ENCODE measurements at regions not wholly inside any gene's neighbourhood (a gene's known extent, or its start where the extent isn't known, plus 50 kb on each side); places are given as distances from the start of the nearest gene placed in this dataset.
"Not testable (repeated sequence)": the region's sequence is repeated elsewhere in the genome, so short reads cannot be mapped to it uniquely, and the experiment has no call there.

DNA sequence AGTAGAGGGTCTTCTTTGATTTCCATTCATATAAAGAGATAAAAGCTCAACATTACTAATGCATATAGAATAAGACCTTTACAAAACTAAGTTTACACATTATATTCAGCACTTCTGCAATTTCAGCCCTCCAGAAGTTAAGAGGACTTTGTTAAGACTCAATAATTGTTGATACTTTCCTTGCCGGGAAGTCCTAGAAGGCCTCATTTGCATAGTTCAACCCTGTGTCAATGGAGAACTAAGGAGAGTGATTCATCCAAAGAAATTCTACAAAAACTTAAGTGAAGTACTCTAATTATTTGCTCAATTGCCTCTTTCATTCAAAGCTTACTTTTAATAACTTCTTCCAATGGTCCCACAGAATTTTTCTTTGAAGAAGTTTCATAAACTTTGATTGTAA lies 1060.3 kb upstream of the CELF2 start:
- H3K27ac ChIP-seq (ENCODE audit: poor library complexity, severe bottlenecking): no peak overlapping the region
- H3K4me3 ChIP-seq (ENCODE audit: severe bottlenecking): no peak overlapping the region
- H3K27me3 ChIP-seq (ENCODE audit: insufficient read depth, poor library complexity, severe bottlenecking): no peaks in the 10 kb centered on the region
- ATAC-seq (ENCODE audit: low read depth) (no peak), DNase-seq (ENCODE audit: low spot score) (no peak)
- no peaks in the 10 kb centered on the region for H3K36me3 ChIP-seq (ENCODE audit: low read depth)
- H3K9me3 ChIP-seq (ENCODE audit: severe bottlenecking): no peaks in the 10 kb centered on the region
- TF ChIP-seq, protein P1, sequence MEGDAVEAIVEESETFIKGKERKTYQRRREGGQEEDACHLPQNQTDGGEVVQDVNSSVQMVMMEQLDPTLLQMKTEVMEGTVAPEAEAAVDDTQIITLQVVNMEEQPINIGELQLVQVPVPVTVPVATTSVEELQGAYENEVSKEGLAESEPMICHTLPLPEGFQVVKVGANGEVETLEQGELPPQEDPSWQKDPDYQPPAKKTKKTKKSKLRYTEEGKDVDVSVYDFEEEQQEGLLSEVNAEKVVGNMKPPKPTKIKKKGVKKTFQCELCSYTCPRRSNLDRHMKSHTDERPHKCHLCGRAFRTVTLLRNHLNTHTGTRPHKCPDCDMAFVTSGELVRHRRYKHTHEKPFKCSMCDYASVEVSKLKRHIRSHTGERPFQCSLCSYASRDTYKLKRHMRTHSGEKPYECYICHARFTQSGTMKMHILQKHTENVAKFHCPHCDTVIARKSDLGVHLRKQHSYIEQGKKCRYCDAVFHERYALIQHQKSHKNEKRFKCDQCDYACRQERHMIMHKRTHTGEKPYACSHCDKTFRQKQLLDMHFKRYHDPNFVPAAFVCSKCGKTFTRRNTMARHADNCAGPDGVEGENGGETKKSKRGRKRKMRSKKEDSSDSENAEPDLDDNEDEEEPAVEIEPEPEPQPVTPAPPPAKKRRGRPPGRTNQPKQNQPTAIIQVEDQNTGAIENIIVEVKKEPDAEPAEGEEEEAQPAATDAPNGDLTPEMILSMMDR (IDR thresholded peaks at IDR 0.05; ENCODE audit: poor library complexity, severe bottlenecking): no peak
- H3K4me1 ChIP-seq (ENCODE audit: insufficient read depth, poor library complexity, severe bottlenecking): no peaks in the 10 kb centered on the region

DNA sequence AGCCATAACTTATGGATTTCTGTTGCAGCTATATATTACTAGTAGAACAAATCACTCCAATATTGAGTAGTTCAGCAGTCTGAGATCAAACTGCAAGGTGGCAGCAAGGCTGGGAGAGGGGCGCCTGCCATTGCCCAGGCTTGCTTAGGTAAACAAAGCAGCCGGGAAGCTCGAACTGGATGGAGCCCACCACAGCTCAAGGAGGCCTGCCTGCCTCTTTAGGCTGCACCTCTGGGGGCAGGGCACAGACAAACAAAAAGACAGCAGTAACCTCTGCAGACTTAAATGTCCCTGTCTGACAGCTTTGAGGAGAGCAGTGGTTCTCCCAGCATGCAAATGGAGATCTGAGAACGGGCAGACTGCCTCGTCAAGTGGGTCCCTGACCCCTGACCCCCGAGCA lies 1059.8 kb upstream of the CELF2 start:
- not testable (repeated sequence) for H3K9me3 ChIP-seq (ENCODE audit: severe bottlenecking); H3K4me1 ChIP-seq (ENCODE audit: insufficient read depth, poor library complexity, severe bottlenecking); ATAC-seq (ENCODE audit: low read depth); H3K27ac ChIP-seq (ENCODE audit: poor library complexity, severe bottlenecking); H3K36me3 ChIP-seq (ENCODE audit: low read depth); DNase-seq (ENCODE audit: low spot score); H3K27me3 ChIP-seq (ENCODE audit: insufficient read depth, poor library complexity, severe bottlenecking); H3K4me3 ChIP-seq (ENCODE audit: severe bottlenecking)

DNA sequence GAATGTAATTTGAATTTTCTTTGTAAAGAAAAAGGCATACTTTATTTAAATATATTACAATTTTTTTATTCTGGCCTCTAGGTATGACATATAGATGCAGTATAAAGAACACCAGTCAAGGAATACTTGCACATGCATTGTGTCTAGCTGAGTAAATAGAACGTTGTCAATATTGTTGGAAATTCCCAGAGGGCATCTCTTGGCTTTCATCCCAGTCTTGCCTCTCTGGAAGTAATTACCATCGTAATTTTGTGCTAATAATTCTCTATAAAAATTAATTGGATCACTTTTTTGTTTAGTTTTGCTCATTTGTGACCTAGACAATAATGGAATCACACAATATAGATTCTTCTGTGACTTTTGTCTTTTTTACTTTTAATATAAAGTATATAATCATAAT lies 1052.3 kb upstream of the CELF2 start:
- no peaks in the 10 kb centered on the region for H3K36me3 ChIP-seq (ENCODE audit: low read depth)
- ATAC-seq (ENCODE audit: low read depth): no peak
- H3K9me3 ChIP-seq (ENCODE audit: severe bottlenecking): no peaks in the 10 kb centered on the region
- H3K27me3 ChIP-seq (ENCODE audit: insufficient read depth, poor library complexity, severe bottlenecking): no peaks in the 10 kb centered on the region
- no peak for DNase-seq (ENCODE audit: low spot score)
- H3K27ac ChIP-seq (ENCODE audit: poor library complexity, severe bottlenecking): no peak overlapping the region
- H3K4me1 ChIP-seq (ENCODE audit: insufficient read depth, poor library complexity, severe bottlenecking): no peaks in the 10 kb centered on the region
- TF ChIP-seq, protein P1 (IDR thresholded peaks at IDR 0.05; ENCODE audit: poor library complexity, severe bottlenecking): no peak
- H3K4me3 ChIP-seq (ENCODE audit: severe bottlenecking): no peak overlapping the region

DNA sequence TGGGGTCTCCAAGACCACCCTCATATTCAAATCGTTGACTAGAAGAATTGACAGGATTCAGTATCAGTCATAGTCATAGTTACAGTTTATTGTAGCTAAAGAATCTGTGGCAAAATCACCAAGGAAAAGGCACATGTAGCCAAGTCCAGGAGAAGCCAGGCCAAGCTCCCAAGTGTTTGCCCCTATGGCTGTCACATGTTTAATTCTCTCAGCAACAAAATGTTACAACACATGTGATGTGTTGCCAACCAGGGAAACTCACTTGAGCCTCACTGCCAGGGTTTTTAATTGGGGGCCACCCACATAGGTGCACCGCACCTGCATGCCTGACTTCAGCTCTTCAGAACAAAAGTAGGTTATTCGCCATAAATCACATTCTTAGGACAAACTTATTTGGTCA lies 1030.9 kb upstream of the CELF2 start:
- ATAC-seq (ENCODE audit: low read depth): no peak
- Histone ChIP-seq H3K36me3 (ENCODE audit: low read depth) (no peaks in the 10 kb centered on the region), H3K9me3 (ENCODE audit: severe bottlenecking) (no peaks in the 10 kb centered on the region), H3K27me3 (ENCODE audit: insufficient read depth, poor library complexity, severe bottlenecking) (no peaks in the 10 kb centered on the region), H3K27ac (ENCODE audit: poor library complexity, severe bottlenecking) (no peak overlapping the region), H3K4me1 (ENCODE audit: insufficient read depth, poor library complexity, severe bottlenecking) (no peaks in the 10 kb centered on the region), H3K4me3 (ENCODE audit: severe bottlenecking) (no peak overlapping the region)
- no peak for DNase-seq (ENCODE audit: low spot score)
- TF ChIP-seq, protein P1 (IDR thresholded peaks at IDR 0.05; ENCODE audit: poor library complexity, severe bottlenecking): no peak

DNA sequence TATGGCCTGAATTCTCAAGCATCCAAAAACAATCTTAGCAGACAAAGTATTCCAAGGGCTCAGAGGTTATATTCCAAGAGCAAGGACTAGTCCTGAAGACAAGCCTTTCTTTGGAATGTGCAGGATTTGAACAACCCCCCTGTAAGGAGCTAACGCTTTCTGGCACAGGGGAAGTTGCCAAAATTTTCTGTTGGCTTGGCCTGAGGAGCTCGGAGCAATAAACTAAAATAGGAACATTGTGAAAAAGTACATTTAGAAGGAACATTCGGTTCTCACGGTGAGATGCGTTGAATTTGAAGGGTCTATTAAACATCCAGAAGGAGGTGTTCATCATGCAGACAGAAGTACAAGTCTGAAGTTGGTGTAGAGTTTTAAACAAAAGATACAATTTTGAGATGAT lies 1030.5 kb upstream of the CELF2 start:
- TF ChIP-seq, protein P1 (IDR thresholded peaks at IDR 0.05; ENCODE audit: poor library complexity, severe bottlenecking): no peak
- Histone ChIP-seq H3K27ac (ENCODE audit: poor library complexity, severe bottlenecking) (no peak overlapping the region), H3K27me3 (ENCODE audit: insufficient read depth, poor library complexity, severe bottlenecking) (no peaks in the 10 kb centered on the region), H3K36me3 (ENCODE audit: low read depth) (no peaks in the 10 kb centered on the region), H3K9me3 (ENCODE audit: severe bottlenecking) (no peaks in the 10 kb centered on the region), H3K4me3 (ENCODE audit: severe bottlenecking) (no peak overlapping the region), H3K4me1 (ENCODE audit: insufficient read depth, poor library complexity, severe bottlenecking) (no peaks in the 10 kb centered on the region)
- DNase-seq (ENCODE audit: low spot score) (no peak), ATAC-seq (ENCODE audit: low read depth) (no peak)

Data from RWPE2 (cell line).